Lung (tissue), 11 donors: ENCODE measurements at regions not wholly inside any gene's neighbourhood (a gene's known extent, or its start where the extent isn't known, plus 50 kb on each side); places are given as distances from the start of the nearest gene placed in this dataset.

Source experiments
- ATAC-seq: fragments of 200-7000 bp; cut with Tn5 transposase; one replicate; pipeline ENCODE4 v1.9.1; 2020; ENCODE audit warnings: moderate number of reproducible peaks; ENCODE audit not compliant: insufficient read depth, low FRiP score
- DNase-seq, 3 donors: peaks; one replicate each; pipeline ENCODE4 v3.0.0-alpha.2; 2013 to 2017
- H3K27ac ChIP-seq, 2 donors: one replicate each; pipeline ENCODE4 v1.5.1; 2013; ENCODE audit warnings: mild to moderate bottlenecking in 2 of 2, moderate library complexity in 2 of 2, control low read depth in 1 of 2, inconsistent platforms in 1 of 2, low read depth in 1 of 2, low read length in 1 of 2
- H3K27me3 ChIP-seq, 3 donors: one replicate each; pipeline ENCODE4 v1.5.1; 2013; ENCODE audit warnings: low read length in 2 of 3; ENCODE audit not compliant: control insufficient read depth in 3 of 3, insufficient read depth in 3 of 3
- H3K36me3 ChIP-seq, 4 donors: one replicate each; pipeline ENCODE4 v1.5.1; 2013; ENCODE audit warnings: low read length in 4 of 4, mild to moderate bottlenecking in 1 of 4, moderate library complexity in 1 of 4; ENCODE audit not compliant: control insufficient read depth in 4 of 4, insufficient read depth in 4 of 4
- H3K4me1 ChIP-seq, 5 donors: one replicate each; pipeline ENCODE4 v1.5.1; 2013; ENCODE audit warnings: low read length in 5 of 5, mild to moderate bottlenecking in 2 of 5, moderate library complexity in 1 of 5; ENCODE audit not compliant: control insufficient read depth in 5 of 5, insufficient read depth in 5 of 5
- H3K4me3 ChIP-seq: one replicate; pipeline ENCODE4 v1.5.1; 2013; ENCODE audit warnings: mild to moderate bottlenecking, control low read depth, moderate library complexity
- H3K9ac ChIP-seq, 2 donors: one replicate each; pipeline ENCODE4 v1.5.1; 2013; ENCODE audit warnings: low read length in 2 of 2, control low read depth in 1 of 2; ENCODE audit not compliant: insufficient read depth in 1 of 2
- H3K9me3 ChIP-seq, 4 donors: one replicate each; pipeline ENCODE4 v1.5.1; 2013; ENCODE audit warnings: low read length in 3 of 4, mild to moderate bottlenecking in 1 of 4, moderate library complexity in 1 of 4; ENCODE audit not compliant: control insufficient read depth in 4 of 4, insufficient read depth in 3 of 4
- CTCF ChIP-seq: IDR thresholded peaks from 2 replicates; pipeline ENCODE4 v1.5.1; 2012; ENCODE audit warnings: mild to moderate bottlenecking; ENCODE audit errors: control extremely low read depth, extremely low read depth
- WGBS, 2 donors: extraction: QIAGEN DNeasy Blood & Tissue Kit; methylation state at CpG; one replicate each; pipeline ENCODE4 v1.1.7; 2013; 5-methylcytosine and 5-hydroxymethylcytosine counted together
- donor health status: control.
- donor health status: control.
- donor health status: Bipolar disorder and iron deficiency.
- donor health status: healthy.
- donor health status: DM: yes; HTN: yes; CAD: no.

- WGBS, 2 donors, result 77 to 90% methylated on average over 4 of the region's 4 CpGs
Observed at GRCh38 chr3:139103484-139103883, 58.8 kb upstream of the PRR23C start.

GRCh38 chr3:139104062-139104461 lies 59.4 kb upstream of the PRR23C start:
- Histone ChIP-seq H3K27me3 (no peaks in the 10 kb centered on the region), H3K27ac (no peak overlapping the region), H3K4me3 (no peak overlapping the region), H3K9me3 (peaks cover 0 to 2% (median 0%) of the 10 kb centered on the region in 4 donors), H3K36me3 (no peaks in the 10 kb centered on the region), H3K4me1 (no peaks in the 10 kb centered on the region), H3K9ac (no peak overlapping the region)
- TF ChIP-seq CTCF, result no peak
- no peak for ATAC-seq
- no peak for DNase-seq
- 66 to 69% methylated on average over 5 of the region's 5 CpGs for WGBS, 2 donors

More at GRCh38 chr3:139103484-139103883, 58.8 kb upstream of the PRR23C start:
- H3K27me3 ChIP-seq, result no peaks in the 10 kb centered on the region
- no peak for ATAC-seq
- no peak overlapping the region for H3K4me3 ChIP-seq
- no peak overlapping the region for H3K9ac ChIP-seq
- DNase-seq, result no peak
- no peaks in the 10 kb centered on the region for H3K4me1 ChIP-seq
- no peak overlapping the region for H3K27ac ChIP-seq
- H3K9me3 ChIP-seq, result peaks cover 0 to 2% (median 0%) of the 10 kb centered on the region in 4 donors
- no peaks in the 10 kb centered on the region for H3K36me3 ChIP-seq
- no peak for TF ChIP-seq CTCF

GRCh38 chr3:139105154-139105702 lies 60.5 kb upstream of the PRR23C start:
- Histone ChIP-seq H3K9ac (no peak overlapping the region), H3K36me3 (no peaks in the 10 kb centered on the region), H3K4me3 (no peak overlapping the region), H3K4me1 (no peaks in the 10 kb centered on the region), H3K27ac (no peak overlapping the region), H3K27me3 (no peaks in the 10 kb centered on the region), H3K9me3 (peaks cover 0 to 2% (median 0%) of the 10 kb centered on the region in 4 donors)
- ATAC-seq (no peak), DNase-seq (no peak)
- 81 to 83% methylated on average over 7 of the region's 7 CpGs for WGBS, 2 donors
- TF ChIP-seq CTCF, result no peak
